DOHH2 (cell line): ENCODE measurements at regions not wholly inside any gene's neighbourhood (a gene's known extent, or its start where the extent isn't known, plus 50 kb on each side); places are given as distances from the start of the nearest gene placed in this dataset.

Experiments used
- CTCF ChIP-seq: fragments of 200-600 bp; sonication (generic); IDR thresholded peaks from one replicate; pipeline ENCODE4 v1.5.1; 2014; ENCODE audit warnings: antibody characterized with exemption, mild to moderate bottlenecking, low read depth, low read length; ENCODE audit not compliant: poor library complexity, severe bottlenecking
- EZH2phosphoT487 ChIP-seq: fragments of 200-600 bp; sonication (generic); IDR thresholded peaks from 2 replicates; pipeline ENCODE4 v1.6.1; 2017; ENCODE audit warnings: borderline replicate concordance, mild to moderate bottlenecking, antibody characterized with exemption, low read length, moderate library complexity, mixed read lengths

- TF ChIP-seq CTCF (no peak), EZH2phosphoT487 (no peak)
These were observed 186.1 kb downstream of the TJP1 start for GRCh38 chr15:29636140-29636539.
